ENCODE measurements at regions not wholly inside any gene's neighbourhood (a gene's known extent, or its start where the extent isn't known, plus 50 kb on each side); places are given as distances from the start of the nearest gene placed in this dataset.

DNA sequence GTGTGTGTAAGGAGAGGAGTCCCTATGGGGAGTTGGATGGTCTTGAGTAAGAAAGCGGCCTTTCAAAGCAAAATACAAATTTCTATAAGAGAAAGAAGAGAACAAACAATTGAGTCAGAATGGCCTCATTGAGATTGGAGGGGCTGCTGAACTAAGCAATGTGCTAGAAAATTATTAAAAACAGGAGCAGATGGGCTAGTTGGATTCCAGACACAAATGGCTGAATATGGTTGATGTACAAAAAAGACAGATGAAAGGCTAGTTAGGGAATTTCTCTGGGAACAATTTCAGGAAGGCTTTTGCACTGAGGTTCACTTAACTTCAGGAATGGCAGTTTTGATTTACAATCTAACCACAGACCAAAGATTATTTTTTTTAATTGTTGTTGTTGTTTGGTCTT is 1806.8 kb upstream of the TENM3 start:
- TF ChIP-seq POLR2A (IDR thresholded peaks at IDR 0.05; ENCODE audit: low read length) (no peak), GATA1 (IDR thresholded peaks at IDR 0.05; ENCODE audit: low read depth, low read length) (no peak)

Measured in erythroblast (primary cell).